Esophagus squamous epithelium (tissue), 5 donors: ENCODE measurements at regions not wholly inside any gene's neighbourhood (a gene's known extent, or its start where the extent isn't known, plus 50 kb on each side); places are given as distances from the start of the nearest gene placed in this dataset.

Experiments
- DNase-seq: peaks from one replicate; lab custom pipeline; 2025; lab: John Stamatoyannopoulos, UW
- H3K27ac ChIP-seq, 4 donors: fragments of 200-600 bp; sonication (generic); one replicate each; pipeline ENCODE4 v1.5.1; 2016 to 2019; ENCODE audit warnings: mild to moderate bottlenecking in 1 of 4
- H3K27me3 ChIP-seq, 4 donors: fragments of 200-600 bp; sonication (generic); 1 replicate in 3 of 4; 2 replicates in 1 of 4; pipeline versions ENCODE4 v1.5.1 to v1.6.0; 2017 to 2021; ENCODE audit warnings: antibody characterized with exemption in 1 of 4
- H3K36me3 ChIP-seq, 3 donors: fragments of 200-600 bp; sonication (generic); one replicate each; pipeline ENCODE4 v1.5.1; 2016 to 2019
- H3K4me1 ChIP-seq, 3 donors: fragments of 200-600 bp; sonication (generic); one replicate each; pipeline ENCODE4 v1.5.1; 2017 to 2019
- H3K4me3 ChIP-seq, 4 donors: fragments of 200-600 bp; sonication (generic); 1 replicate in 3 of 4; 2 replicates in 1 of 4; pipeline ENCODE4 v1.5.1; 2016 to 2019; ENCODE audit warnings: mild to moderate bottlenecking in 2 of 4, moderate library complexity in 1 of 4
- H3K9me3 ChIP-seq, 3 donors: fragments of 200-600 bp; sonication (generic); one replicate each; pipeline ENCODE4 v1.5.1; 2016 to 2019
- CTCF ChIP-seq, 6 experiments: fragments of 450-650 bp in 4 of 6; fragments of 200-600 bp in 2 of 6; sonication (generic) in 2 of 6; IDR thresholded peaks; one replicate each; pipeline ENCODE4 v1.5.1; 2016 to 2019; ENCODE audit warnings: antibody characterized with exemption in 6 of 6, mild to moderate bottlenecking in 4 of 6, moderate library complexity in 4 of 6
- POLR2A ChIP-seq, 4 donors: fragments of 450-650 bp; IDR thresholded peaks; one replicate each; pipeline ENCODE4 v1.6.1; 2017; ENCODE audit warnings: antibody characterized with exemption in 4 of 4, mild to moderate bottlenecking in 4 of 4, moderate library complexity in 3 of 4
- WGBS, 2 donors: methylation state at CpG; one replicate each; pipeline ENCODE4 v1.1.5; 2018; 5-methylcytosine and 5-hydroxymethylcytosine counted together
- intact Hi-C: fragments of 100-400 bp; cut with DNase I; formaldehyde crosslinking; loops from one replicate; pipeline ENCODE4 v1.15.0; 2022
- donor health status: DM: yes; HTN: yes; CAD: no.

DNA sequence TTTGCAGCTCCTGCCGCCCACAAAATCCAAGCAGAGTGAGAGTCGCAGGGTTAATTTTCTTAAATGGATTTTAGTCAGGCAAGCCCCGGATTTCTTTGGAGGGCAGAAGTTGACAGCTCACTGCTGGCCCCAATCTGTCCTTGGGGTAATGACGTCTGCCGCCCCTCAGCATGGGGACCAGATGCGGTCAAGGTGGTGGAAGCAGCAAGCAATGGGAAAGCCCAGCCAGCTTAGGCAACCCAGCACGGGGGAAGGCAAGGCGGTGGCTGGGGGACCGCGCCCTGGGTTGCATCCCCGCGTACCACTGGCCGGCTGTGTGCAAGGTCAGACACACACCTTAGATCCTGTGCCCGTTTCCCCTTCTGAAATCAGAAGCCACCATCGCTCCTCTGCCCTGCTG is 321.7 kb downstream of the C16orf95 start:
- Histone ChIP-seq H3K9me3 (no peaks in the 10 kb centered on the region), H3K36me3 (no peaks in the 10 kb centered on the region), H3K27me3 (peaks cover 0 to 90% (median 0%) of the 10 kb centered on the region in 4 donors), H3K4me1 (no peaks in the 10 kb centered on the region), H3K27ac (no peak overlapping the region), H3K4me3 (no peak overlapping the region)
- 68% methylated on average over 8 of the region's 15 CpGs; no CpG with 5 or more reads in 1 of the 2 donors for WGBS, 2 donors
- intact Hi-C loops = no loop called here
- DNase-seq = no peak
- TF ChIP-seq POLR2A (IDR thresholded peaks at IDR 0.05) = no peak
- TF ChIP-seq CTCF (IDR thresholded peaks at IDR 0.05) = no peak

DNA sequence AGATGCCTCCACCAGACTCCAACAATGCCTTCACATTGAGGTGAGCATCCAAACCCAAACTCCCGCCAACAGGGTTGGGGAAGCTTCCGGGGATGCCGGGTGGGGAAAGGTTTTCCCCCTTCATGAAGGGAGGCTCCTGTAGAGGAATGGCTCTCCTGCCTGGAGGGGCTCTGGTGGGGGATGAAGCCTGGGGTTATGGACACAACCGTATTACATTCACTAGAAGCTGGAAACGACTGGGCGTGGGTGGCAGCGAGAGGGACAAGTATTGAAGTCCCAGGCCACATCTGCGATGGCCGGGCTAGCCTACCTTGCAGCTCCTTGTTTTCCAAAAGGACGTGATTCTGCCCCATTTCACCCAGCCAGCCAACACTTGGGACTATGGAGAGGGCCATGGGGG is 321.1 kb downstream of the C16orf95 start:
- Histone ChIP-seq H3K4me3 (no peak overlapping the region), H3K27ac (no peak overlapping the region), H3K4me1 (no peaks in the 10 kb centered on the region), H3K27me3 (peaks cover 0 to 85% (median 0%) of the 10 kb centered on the region in 4 donors), H3K9me3 (no peaks in the 10 kb centered on the region), H3K36me3 (no peaks in the 10 kb centered on the region)
- DNase-seq = no peak
- TF ChIP-seq CTCF (IDR thresholded peaks at IDR 0.05) = no peak
- no peak for TF ChIP-seq POLR2A (IDR thresholded peaks at IDR 0.05)
- WGBS, 2 donors = 86 to 91% methylated on average over 6 to 7 of the region's 10 CpGs
- intact Hi-C loops = no loop called here

DNA sequence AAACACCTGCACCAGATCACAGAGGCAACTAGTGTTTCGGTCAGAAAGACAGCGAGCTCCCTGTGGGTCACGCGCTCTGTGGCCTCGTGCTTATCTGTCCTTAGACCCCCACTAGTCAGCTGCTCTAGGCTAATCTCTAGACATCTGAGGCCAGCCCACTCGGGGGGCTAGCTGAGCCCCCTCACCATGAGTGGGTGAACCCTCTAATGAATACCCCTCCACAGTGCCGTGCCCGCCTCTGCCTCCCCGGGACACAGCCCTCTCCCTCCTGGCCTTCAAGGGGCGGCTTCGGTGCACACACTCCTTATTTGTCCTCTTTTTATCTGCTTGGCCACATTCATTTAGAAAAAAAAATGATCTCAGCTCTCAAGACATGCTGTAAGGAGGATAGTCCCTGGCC is 320.1 kb downstream of the C16orf95 start:
- Histone ChIP-seq H3K9me3 (no peaks in the 10 kb centered on the region), H3K27ac (no peak overlapping the region), H3K36me3 (no peaks in the 10 kb centered on the region), H3K27me3 (peaks cover 0 to 75% (median 0%) of the 10 kb centered on the region in 4 donors), H3K4me1 (no peaks in the 10 kb centered on the region), H3K4me3 (no peak overlapping the region)
- intact Hi-C loops = no loop called here
- no peak for DNase-seq
- WGBS, 2 donors = 79 to 83% methylated on average over 8 to 11 of the region's 11 CpGs
- no peak for TF ChIP-seq POLR2A (IDR thresholded peaks at IDR 0.05)
- TF ChIP-seq CTCF (IDR thresholded peaks at IDR 0.05) = no peak

DNA sequence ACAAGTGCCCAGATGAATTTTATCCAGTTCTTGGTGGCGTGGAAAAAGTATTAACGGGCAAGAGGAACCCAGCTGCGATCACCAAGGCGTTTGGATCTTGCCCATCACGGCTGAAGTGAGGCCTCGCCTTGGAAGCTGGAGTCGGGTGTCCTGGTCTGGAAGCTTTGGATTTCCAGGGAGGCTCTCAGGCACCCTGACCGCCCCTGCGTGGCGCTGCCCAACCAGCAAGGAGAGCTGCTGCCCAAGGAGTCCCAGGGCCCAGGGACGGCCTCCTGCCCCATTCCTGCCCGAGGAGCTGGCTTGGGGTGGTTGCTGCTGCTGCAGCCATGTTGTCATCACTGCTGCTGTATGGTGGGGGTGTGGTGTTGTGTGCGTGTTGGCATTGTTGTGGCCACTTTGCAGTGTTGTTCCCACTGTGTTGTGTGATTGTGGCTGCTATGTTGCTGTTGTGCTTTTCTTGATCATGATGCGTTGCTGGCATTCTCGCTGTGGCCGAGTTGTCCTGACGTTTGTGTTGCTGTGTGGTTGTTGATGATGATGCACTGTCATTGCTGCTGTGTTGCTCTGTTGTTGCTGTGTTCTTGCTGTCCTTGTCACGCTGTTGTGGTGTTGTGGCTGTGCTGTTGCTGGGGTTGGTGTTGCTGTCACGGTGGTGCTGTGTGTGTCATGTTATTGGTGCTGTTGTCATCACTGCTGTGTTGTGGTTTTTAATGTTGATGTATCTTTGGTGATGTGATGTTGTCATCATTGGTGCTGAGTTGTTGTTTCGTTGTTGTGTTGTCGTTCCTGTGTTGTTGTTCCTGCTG is 318.8 kb downstream of the C16orf95 start:
- no peak for DNase-seq
- Histone ChIP-seq H3K27me3 (peaks cover 0 to 63% (median 0%) of the 10 kb centered on the region in 4 donors), H3K4me3 (no peak overlapping the region), H3K9me3 (no peaks in the 10 kb centered on the region), H3K27ac (no peak overlapping the region), H3K36me3 (no peaks in the 10 kb centered on the region), H3K4me1 (no peaks in the 10 kb centered on the region)
- 75 to 85% methylated on average over 10 to 18 of the region's 21 CpGs for WGBS, 2 donors
- TF ChIP-seq CTCF (IDR thresholded peaks at IDR 0.05) (no peak), POLR2A (IDR thresholded peaks at IDR 0.05) (no peak)
- intact Hi-C loops = no loop called here

DNA sequence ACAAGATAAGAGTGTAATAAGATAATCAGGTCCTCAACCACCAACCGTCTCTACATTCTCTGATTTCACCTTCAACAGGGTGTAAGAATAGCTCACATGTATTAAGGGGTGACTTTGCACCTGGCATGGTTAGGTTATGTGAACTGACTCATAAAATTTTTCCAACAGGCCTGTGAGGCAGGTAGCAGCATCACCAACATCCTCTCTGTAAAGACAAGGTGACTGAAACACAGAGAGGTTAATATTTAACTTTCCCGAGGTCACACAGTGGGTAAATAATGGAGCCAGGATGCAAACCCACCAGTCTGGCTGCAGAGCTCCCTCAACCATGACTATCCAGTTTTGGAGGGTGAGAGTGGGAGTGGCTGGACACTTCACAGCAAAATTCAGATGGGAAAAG is 317.2 kb downstream of the C16orf95 start:
- Histone ChIP-seq H3K4me3 (no peak overlapping the region), H3K9me3 (no peaks in the 10 kb centered on the region), H3K36me3 (no peaks in the 10 kb centered on the region), H3K27me3 (peaks cover 0 to 47% (median 0%) of the 10 kb centered on the region in 4 donors), H3K4me1 (no peaks in the 10 kb centered on the region), H3K27ac (no peak overlapping the region)
- TF ChIP-seq POLR2A (IDR thresholded peaks at IDR 0.05) (no peak), CTCF (IDR thresholded peaks at IDR 0.05) (no peak)
- intact Hi-C loops = no loop called here
- DNase-seq = no peak
- 29 to 42% methylated on average over 2 of the region's 2 CpGs for WGBS, 2 donors
